ENCODE measurements at regions not wholly inside any gene's neighbourhood (a gene's known extent, or its start where the extent isn't known, plus 50 kb on each side); places are given as distances from the start of the nearest gene placed in this dataset.

DNA sequence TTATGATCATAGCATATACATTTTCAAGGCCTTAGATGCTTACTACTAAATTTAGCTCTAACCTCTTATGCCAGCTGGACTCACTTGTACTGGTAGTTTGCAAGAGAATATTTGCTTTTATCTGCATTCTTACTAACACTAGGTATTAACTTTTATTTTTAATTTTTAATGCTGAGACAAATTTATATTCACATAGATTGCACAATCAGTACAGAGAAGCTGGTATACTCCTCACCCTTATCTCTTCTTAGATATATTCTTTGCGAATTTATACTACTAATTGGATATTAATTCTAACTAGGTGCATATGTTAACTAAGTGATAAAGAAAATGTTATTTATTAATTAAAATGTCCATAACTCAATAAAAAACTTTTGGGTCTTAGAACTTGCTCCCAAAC is 561.8 kb upstream of the PRMT6 start:
- no peak for DNase-seq (ENCODE audit: low spot score in 2 of 2)
- TF ChIP-seq POLR2A (IDR thresholded peaks at IDR 0.05) = no peak
- TF ChIP-seq, protein P1, sequence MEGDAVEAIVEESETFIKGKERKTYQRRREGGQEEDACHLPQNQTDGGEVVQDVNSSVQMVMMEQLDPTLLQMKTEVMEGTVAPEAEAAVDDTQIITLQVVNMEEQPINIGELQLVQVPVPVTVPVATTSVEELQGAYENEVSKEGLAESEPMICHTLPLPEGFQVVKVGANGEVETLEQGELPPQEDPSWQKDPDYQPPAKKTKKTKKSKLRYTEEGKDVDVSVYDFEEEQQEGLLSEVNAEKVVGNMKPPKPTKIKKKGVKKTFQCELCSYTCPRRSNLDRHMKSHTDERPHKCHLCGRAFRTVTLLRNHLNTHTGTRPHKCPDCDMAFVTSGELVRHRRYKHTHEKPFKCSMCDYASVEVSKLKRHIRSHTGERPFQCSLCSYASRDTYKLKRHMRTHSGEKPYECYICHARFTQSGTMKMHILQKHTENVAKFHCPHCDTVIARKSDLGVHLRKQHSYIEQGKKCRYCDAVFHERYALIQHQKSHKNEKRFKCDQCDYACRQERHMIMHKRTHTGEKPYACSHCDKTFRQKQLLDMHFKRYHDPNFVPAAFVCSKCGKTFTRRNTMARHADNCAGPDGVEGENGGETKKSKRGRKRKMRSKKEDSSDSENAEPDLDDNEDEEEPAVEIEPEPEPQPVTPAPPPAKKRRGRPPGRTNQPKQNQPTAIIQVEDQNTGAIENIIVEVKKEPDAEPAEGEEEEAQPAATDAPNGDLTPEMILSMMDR (IDR thresholded peaks at IDR 0.05) = no peak
- 87 to 91% methylated on average over 1 of the region's 1 CpG for WGBS, 2 donors
- no peak overlapping the region for H3K4me3 ChIP-seq (ENCODE audit: low read depth, poor library complexity, severe bottlenecking)
- intact Hi-C loops (cut with DNase I; ENCODE audit: low total_unique reads) = no loop called here

DNA sequence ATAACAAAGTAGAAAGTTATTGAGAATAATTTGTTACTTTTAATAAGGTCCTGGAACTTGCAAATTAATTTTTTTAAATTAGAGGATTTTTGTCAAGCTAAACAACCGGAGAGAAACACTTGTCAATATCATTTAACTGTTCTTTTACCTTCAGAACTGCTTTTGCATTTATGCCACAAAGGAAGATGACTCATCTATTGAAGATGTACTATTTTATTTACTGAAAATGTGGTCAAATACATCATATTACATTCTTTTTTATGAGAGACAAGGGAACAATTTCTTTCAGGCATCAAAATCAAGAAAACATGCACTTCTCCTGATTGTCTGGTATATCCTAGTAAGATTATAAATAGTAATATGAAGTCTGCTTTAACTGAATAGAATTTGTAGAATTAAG is 558.2 kb upstream of the PRMT6 start:
- TF ChIP-seq, protein P1 (IDR thresholded peaks at IDR 0.05) = no peak
- TF ChIP-seq POLR2A (IDR thresholded peaks at IDR 0.05) = no peak
- WGBS, 2 donors = 83 to 85% methylated on average over 1 of the region's 1 CpG
- H3K4me3 ChIP-seq (ENCODE audit: low read depth, poor library complexity, severe bottlenecking) = no peak overlapping the region
- no peak for DNase-seq (ENCODE audit: low spot score in 2 of 2)
- intact Hi-C loops (cut with DNase I; ENCODE audit: low total_unique reads) = no loop called here

DNA sequence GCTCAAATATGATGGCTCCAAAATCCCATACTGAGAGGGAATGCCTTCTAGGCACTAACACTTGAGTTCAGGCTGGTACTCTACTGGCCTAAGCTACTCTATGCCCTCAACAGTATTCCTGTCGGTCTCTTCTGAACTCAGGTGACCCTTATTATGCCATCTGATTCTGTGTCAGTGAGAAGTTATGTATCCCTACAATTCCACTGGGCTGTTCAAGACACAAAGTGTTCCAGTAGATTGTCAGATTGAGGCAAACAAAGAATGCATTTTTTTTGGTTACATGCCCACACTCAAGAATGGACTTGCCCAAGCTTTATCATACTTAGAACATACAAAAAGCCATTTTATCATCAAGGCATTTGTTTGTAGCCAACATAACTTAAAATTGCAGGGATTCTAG is 553.8 kb upstream of the PRMT6 start:
- DNase-seq (ENCODE audit: low spot score in 2 of 2) = no peak
- H3K4me3 ChIP-seq (ENCODE audit: low read depth, poor library complexity, severe bottlenecking) = no peak overlapping the region
- TF ChIP-seq POLR2A (IDR thresholded peaks at IDR 0.05) = no peak
- TF ChIP-seq, protein P1 (IDR thresholded peaks at IDR 0.05) = no peak
- WGBS, 2 donors = 68 to 70% methylated on average over 1 of the region's 1 CpG
- intact Hi-C loops (cut with DNase I; ENCODE audit: low total_unique reads) = no loop called here

DNA sequence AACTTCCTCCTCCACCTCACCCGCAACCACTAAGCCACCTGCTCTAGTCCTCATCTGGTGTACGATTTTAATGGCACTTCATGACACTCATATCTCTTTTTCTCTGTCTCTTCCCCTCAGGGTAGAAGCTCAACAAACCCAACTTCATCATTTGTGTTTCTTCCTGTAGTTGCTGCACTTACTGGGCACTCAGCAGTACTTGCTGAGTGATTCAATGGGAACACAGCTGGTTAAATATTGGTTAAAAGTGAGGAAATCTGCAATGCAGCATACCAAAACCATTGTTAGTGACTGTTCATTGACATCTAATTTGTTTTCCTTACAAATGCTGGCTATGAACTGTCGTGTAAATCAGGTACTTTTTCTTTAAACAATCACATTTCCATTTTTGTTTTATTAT is 541.1 kb upstream of the PRMT6 start:
- 37 to 67% methylated on average over 3 of the region's 3 CpGs for WGBS, 2 donors

DNA sequence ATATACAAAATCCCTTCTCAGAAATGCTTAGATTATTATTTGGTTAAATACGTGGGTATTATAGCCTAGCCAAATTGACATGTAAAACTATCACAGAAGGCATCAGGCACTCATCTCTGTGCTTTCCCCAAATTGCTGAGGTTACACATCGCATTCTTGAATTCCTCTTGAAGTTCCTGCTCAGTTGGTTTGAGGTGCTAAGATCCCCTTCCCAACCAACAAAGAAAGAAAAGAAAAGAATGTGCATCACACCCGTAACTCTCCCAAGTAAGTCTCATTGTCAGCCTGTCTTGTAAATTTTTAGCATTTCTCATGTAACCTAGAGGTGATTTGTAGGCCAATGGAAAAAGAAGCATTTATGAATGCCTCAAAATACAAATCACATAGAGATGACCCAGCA is 539.2 kb upstream of the PRMT6 start:
- 69 to 84% methylated on average over 3 of the region's 3 CpGs for WGBS, 2 donors
- no peak for DNase-seq (ENCODE audit: low spot score in 2 of 2)
- H3K4me3 ChIP-seq (ENCODE audit: low read depth, poor library complexity, severe bottlenecking) = no peak overlapping the region
- no peak for TF ChIP-seq POLR2A (IDR thresholded peaks at IDR 0.05)
- TF ChIP-seq, protein P1 (IDR thresholded peaks at IDR 0.05) = no peak
- intact Hi-C loops (cut with DNase I; ENCODE audit: low total_unique reads) = no loop called here

More for the DNA sequence above, 541.1 kb upstream of the PRMT6 start:
- DNase-seq (ENCODE audit: low spot score in 2 of 2) = no peak
- TF ChIP-seq, protein P1 (IDR thresholded peaks at IDR 0.05) = no peak
- no peak for TF ChIP-seq POLR2A (IDR thresholded peaks at IDR 0.05)
- H3K4me3 ChIP-seq (ENCODE audit: low read depth, poor library complexity, severe bottlenecking) = no peak overlapping the region
- intact Hi-C loops (cut with DNase I; ENCODE audit: low total_unique reads) = no loop called here

DNA sequence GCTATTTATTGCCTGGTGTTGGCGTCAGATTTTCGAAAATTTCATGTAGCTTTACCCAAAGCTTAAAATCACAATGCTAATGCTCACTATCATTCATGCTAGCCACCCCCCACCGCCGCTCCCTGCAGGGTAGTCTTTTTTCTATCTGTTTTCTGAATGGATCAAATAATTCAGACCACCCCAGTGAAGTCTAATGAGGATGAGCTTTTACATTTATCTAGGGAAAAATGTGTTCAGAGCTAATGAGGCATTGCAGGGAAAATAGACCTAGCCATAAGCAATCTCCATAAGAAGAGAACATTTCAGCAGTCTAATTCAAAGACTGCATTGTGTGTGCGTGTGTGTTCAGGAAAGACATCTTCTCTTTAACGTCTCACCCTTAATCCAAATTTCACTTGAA is 533.0 kb upstream of the PRMT6 start:
- TF ChIP-seq, protein P1 (IDR thresholded peaks at IDR 0.05) = no peak
- no peak for TF ChIP-seq POLR2A (IDR thresholded peaks at IDR 0.05)
- intact Hi-C loops (cut with DNase I; ENCODE audit: low total_unique reads) = no loop called here
- DNase-seq (ENCODE audit: low spot score in 2 of 2) = no peak
- WGBS, 2 donors = 55 to 59% methylated on average over 6 of the region's 6 CpGs
- no peak overlapping the region for H3K4me3 ChIP-seq (ENCODE audit: low read depth, poor library complexity, severe bottlenecking)
